NCI-H526 (cell line): ENCODE measurements at regions not wholly inside any gene's neighbourhood (a gene's known extent, or its start where the extent isn't known, plus 50 kb on each side); places are given as distances from the start of the nearest gene placed in this dataset.
A peak's percentile ranks its signal among the peaks of the same experiment; 100 is the strongest.

ENCODE experiments used
- DNase-seq, 2 experiments: peaks; one replicate each; lab custom pipeline; 2025; lab: John Stamatoyannopoulos, UW

DNA sequence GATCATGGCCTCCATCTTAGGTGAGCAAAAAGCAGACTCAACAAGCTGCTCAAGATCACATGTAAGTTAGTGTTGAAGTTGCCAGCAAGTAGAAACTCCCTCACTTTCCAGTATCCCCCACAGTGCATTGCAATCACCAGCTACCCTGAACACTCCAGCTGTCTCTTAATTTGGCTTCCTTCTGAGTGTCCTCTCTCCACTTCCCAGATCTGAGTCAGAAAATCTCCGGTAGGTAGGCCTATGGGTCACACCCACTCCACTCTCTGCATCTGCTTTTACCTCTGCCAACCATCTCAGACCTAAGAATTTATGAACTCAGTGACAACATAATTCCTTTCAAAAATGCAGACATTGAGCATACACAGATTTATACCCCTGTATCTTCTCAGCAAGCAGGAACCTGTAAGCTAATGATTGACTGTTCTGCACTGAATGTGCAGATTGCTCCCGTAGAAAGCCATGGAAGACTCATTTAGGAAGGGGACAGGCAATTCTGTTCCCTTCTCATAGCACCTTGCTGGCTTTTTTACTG is 656.9 kb downstream of the EPHA4 start:
- no peak for DNase-seq

DNA sequence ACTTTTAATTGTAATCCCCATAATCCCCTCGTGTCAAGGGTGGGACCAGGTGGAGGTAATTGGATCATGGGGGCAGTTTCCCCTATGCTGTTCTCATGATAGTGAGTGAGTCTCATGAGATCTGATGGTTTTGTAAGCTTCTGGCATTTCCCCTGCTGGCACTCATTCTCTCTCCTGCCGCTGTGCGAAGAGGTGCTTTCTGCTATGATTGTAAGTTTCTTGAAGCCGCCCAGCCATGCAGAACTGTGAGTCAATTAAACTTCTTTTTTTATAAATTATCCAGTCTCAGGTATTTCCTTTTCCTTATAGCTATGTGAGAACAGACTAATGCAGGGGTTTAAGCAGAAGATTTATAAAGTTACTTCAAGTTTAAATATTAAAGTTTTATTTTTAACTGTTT is 655.2 kb downstream of the EPHA4 start:
- DNase-seq: no peak

DNA sequence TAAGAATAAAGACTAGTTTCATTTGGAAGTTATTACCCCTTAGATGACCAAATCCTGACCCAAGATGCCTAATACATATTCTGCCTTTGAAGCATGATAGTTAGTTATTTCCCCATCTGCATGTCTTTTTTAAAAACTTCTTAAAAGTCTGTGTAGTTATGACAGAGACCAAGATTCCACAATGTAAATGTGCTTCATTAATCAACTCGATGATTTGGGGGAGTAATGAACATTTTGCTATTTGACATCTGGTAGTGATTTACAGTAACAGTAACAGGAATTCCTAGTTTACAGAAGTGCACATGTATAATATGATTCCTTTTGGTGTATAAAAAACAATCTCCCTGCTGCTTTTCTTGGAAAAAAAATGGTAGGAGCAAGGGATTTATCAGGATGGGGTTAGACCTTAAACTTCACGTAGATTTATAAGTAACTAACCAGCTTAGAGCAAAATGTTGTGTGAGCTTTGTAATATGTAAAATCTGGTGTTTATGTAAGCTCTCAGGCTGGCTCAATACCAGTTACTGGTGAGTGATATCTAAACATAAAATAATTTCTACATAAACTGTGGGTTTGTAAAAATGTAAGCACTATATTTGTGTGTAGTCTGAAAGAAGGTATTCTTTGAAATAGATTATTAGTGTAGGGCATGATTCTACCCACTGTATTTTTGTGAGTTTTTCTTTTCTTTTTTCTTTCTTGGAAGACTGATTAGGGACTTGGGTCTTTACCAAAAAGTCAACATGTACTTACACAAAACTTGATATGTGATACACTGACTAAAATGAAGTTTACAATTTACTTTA is 641.6 kb downstream of the EPHA4 start:
- DNase-seq: no peak

DNA sequence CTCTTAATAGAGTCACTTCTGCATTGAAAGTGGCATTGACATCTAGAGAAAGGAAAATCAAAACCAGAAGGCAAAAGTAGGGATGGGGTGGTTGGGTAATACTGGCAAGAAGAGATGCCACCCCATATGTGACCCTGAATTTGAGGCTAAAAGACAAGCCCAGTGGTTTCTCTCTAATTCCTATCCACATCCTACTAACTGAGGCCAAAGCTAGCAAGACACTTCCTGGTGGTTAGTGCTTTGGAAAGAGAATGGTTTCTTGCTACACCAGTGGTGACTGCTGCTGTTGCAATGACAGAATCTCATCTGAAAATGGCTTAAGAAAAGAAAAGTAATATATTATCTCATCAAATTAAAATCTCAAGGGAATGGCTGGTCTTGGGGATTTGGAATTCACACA is 640.6 kb downstream of the EPHA4 start:
- DNase-seq: no peak

DNA sequence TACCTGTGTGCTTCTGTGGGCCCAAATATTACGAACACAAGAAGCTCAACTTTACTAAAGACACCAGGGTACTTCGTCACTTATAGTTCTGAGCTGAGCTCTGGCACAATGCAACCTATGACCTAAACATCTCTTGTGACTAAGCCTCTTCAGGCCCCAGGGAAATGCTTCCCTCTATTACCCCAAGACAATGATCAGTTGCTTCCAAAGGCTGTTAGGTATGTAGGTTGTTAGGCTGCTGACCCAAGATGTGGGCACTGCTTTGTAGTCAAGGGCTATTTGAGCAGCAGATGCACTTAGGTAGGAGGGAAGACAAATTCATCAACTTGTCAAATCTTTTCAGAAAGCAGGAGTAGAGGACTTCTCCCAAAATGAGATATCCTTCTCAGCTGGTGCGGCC is 640.1 kb downstream of the EPHA4 start:
- DNase-seq: no peak

DNA sequence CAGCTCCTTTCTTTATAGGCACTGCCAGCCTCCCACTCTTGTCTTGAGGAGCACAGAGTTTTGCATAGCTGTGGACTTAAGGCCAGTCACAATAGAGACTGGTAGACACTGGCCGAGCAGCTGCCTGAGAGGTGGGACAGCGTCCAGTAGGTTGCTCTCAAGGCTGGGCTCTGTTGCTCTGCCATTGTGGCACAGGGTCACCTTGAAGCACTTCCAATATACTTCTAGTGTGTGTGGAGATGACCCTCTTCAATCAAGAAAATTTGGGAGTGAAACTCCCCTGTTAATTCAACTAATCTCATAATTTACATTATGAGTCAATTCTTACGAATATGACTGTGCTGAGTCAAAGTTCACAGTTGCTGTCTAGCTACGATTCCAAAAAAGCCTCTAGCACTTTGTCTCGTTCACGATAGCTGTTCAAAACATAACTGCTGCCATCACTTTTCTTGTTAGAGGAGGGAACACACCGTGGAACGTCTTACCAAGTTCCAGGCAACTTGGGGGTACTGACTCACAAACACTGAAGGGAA is 636.2 kb downstream of the EPHA4 start:
- no peak for DNase-seq

DNA sequence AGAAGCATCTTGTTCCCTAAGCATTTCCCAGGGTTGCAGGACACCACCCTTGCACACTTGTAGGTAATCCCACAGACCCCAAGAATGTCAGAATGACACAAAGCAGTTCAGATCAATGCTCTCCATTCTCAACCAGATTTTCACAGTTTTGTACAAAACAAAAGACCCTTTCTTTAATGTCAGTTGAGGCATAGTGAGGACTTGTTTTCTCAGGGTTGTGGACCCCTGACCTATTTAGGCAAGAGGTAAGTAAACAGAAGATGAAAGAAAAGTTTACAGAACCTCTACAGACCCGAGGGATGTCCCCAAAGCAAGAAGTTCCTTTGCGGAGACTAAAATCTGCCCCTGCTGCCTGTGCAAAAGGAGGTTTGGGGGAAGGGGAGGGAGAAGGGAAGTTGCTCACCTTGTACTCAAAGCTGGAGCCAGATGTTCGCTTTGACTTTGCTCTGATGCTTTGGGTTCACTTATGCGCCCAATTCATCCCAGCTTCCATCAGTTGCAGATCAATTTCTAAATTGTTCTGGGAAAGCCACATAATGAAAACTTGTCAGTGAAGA is 635.4 kb downstream of the EPHA4 start:
- no peak for DNase-seq

DNA sequence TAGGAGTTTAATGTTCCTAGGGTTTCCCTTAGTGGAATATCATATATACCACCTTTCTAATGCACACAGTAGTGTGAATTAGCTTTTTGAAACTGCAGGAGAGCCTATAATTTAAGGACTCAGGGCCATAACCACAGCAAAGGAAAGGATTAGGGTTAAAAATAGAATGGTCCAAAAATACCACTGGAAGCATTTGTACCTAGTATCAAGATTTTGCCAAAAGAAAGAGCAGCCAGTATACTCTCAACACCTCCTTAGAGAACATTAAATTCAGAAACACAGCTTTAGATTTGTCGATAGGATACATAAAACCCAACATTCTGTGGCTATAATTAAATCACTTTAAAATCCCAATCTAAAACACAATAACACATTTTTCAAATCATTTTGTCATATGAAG is 634.9 kb downstream of the EPHA4 start:
- DNase-seq: no peak

DNA sequence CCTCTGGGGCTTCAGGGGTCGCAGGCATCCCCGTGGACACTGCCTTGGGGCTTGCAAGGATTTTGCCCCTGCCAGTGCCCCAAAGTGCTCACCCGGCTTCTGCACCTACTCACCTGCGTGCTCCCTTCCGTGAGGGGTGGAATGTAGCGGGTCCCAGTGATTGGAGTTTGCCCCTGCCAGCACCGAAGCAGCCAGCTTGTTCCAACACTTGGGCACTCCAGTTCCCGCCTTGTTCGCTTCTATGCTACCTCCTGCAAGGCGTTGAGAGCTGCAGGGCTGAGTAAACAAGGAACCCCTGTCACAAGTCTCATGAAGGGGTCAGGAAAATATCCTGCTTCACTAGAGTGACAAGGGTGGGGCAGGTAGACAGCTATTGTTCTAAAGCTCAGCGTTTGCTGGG is 631.5 kb downstream of the EPHA4 start:
- DNase-seq: no peak

DNA sequence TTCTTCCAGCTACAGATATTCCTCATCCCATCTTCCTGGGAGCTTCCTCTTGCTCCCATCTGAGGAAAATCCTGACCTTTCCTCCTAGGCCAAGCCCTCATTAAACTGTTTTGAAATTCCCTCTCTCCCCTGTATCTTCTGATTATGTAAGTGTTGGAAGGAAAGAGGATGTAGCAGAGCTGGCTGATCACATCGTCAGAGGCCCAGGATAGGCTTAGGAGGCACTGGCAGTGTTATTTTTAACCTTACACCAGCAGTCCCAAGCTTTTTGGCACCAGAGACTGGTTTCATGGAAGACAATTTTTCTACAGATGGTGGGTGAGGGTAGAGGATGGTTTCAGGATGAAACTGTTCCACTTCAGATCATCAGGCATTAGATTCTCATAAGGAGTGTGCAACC is 630.4 kb downstream of the EPHA4 start:
- no peak for DNase-seq

DNA sequence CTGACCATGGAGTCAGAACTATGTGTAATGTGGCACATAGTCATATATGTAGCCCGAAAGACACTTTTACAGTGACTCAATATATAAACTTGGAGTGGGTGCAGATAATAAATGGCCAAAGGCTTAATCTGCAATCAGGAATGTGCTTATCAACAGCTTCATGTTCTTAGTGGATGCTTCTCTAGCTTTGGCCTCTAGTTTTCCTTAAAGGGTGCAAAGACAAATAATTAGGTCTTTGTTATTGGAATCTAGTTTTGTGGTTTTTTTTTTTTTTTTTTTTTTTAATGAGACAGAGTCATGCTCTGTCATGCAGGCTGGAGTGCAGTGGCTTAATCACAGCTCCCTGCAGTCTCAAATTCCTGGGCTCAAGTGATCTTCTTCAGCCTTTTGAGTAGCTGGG is 625.6 kb downstream of the EPHA4 start:
- no peak for DNase-seq

DNA sequence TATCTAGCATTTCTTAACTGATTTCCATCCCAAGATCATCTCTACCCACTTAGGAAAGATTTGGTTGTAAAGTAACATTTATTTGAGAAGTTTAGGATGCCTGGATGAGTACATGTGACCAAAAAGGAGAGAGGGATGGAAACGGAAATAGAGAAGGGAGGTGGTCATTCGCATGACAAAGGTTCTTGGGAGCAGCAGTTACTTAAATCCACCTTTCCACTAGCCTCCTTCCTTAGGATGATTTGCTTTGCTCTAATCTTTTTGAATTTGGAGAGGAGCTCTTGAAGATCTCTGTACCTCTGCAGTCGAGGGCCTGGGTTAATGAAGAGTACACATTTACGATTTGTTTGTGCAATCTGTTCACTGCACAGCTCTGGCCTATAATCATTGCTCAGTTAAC is 623.5 kb downstream of the EPHA4 start:
- DNase-seq: no peak

DNA sequence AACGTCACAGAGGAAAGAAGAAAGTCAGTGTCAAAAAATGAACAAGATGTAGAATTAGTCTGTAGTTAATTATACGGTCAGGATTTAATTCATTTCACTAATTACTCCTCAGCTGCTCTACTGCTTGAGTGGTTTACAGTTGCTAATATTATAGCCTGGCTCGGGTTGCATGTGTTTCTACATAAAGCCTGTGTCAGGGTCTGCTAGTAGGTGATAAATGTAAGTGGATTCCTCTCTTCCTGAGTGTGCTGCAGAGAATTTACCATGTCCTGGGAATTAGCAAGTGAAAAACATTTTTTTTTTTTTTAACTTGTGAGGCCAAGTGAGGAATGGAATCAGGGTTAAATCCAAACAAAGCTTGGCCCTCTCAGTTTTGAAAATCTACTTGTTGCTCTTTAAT is 622.6 kb downstream of the EPHA4 start:
- DNase-seq: peak in 1 of 2 experiments; percentile 2

DNA sequence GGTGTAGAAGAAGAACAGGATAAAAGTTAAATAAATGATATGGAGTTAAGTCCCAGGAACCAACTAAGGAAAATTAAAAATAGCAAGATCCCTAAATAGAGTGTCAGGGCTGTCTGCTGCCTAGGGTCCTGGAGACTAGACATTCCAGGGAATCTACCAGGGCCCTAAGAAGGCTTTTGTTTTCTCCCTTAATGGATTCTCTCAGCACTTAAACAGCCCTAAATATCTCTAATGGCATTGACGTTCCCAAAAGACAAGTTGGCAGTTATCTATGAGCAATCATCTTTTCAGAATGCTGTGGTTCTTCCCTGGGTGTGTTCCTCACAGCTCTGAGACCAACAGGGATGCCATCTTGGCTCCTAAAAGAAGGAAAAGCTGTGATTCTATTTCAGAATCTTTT is 616.3 kb downstream of the EPHA4 start:
- DNase-seq: no peak

DNA sequence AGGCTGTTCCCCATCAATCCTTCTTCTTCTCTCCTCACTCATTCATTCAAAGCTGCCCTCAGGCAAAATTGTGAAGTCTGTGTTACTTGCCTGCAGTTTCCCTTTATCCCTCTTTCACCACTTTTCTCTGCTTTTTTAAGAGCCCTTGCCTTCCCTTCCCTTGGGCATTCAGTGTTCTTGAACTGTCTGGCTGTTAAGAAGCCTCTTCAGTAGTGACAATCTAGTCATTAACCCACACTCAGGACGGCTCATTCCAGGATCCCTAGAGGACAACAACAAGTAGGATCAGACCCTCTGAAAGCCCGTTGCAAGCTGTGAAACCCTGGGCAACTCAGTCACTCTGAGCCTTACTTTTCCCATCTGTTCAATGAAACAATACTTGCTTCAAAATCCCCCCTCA is 615.7 kb downstream of the EPHA4 start:
- no peak for DNase-seq

DNA sequence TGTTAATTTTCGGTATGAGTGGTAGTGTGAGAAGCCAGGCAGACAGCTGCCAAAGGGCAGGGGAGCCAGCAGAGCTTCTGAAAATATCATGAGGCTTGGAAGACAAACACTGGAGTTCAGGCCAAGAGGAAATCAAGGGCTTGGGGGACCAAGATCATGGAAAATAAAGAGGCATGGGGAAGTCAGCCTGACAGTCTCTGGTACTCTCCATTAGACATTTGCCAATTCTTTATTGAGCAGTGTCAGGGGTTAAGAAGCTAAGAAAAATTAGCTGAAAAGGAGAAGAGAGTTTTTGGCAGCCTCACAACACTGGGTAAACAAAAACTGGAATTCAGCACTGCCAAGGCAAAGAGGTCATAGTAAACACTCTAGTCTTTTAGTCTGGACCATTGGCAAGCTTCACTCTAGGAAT is 612.7 kb downstream of the EPHA4 start:
- no peak for DNase-seq

DNA sequence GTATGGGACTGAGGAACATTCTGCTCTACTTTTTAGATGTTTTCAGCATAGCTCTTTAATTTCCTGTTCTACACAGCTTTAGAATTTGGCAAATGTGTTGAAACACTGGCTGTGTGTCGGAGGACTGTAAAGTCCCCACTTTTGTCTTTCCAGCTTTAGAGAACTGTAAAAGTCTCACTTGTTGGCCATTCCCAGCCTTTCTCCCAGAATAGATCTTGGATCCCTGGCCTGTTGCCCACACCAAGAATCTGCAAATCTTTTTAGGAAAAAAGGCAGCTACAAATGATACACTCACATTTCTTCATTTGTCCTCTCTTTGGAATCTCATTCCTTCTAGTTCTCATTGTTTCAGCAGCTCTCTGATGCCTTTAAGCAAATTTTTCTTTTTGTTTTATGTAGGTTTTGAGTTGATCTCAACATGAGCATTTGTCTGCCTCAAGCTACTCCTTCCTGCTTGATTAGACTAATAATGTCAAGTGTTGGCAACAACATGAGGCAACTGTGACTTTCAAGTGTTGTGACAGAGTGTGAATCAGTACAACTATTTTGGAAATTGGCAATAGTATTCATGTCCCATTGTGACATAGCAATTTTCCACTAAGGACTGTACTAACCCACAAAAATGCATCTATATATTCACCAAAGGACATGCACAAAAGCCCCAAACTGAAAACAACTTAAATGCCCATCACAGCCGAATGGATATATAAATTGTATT is 610.8 kb downstream of the EPHA4 start:
- DNase-seq: no peak

DNA sequence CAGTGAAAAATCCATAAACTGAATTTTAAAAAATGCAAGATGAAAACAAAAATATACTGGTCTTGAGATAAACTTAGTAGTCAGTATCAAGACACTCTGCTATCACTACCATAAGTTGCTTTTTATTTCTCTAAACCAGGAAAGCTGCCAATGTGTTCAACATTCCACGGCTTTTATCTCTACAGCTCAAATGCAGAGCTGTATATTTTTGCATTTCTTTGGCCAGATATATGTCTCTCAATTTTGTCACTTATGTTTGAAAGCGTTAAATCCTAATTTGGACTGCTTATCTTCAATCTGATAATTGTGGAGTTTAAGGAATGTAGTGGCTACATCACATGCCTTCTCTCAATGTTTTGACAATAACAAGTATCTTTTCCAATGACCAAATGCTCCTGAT is 609.5 kb downstream of the EPHA4 start:
- no peak for DNase-seq

DNA sequence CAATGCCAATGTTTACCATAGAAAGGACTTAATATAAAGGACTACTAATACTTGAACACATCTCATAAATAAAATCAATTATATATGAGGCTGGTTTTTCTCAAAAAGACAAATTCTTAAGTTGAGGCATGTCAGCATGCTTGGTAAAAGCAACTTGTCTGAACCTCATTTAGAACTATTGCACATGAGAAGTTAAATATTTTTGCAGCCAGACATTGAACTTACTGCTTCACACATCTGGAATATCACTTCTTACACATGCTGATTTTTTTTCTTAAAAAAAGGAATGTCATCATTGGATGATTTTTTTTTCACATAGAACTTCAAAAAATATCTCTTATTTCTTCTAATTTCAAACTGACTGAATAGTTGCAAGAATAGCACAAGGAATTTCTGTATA is 609.0 kb downstream of the EPHA4 start:
- no peak for DNase-seq

DNA sequence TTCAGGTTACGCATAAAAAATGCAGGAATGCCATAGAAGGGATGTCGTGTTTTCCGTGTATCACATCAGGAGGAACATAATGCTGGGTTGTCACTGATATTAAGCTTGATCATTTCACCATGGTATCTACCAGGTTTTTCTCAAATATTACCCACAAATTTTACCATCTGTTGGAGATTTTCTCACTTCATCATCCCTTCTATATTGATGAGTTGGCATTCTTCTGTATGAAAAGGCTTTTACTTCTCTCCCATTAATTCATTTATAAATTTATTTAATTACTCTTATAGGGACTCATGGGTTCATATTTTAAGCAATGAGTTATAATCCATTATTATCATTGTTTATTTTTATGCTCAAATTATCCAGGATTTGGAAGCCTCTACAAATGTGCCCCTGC is 608.2 kb downstream of the EPHA4 start:
- no peak for DNase-seq

DNA sequence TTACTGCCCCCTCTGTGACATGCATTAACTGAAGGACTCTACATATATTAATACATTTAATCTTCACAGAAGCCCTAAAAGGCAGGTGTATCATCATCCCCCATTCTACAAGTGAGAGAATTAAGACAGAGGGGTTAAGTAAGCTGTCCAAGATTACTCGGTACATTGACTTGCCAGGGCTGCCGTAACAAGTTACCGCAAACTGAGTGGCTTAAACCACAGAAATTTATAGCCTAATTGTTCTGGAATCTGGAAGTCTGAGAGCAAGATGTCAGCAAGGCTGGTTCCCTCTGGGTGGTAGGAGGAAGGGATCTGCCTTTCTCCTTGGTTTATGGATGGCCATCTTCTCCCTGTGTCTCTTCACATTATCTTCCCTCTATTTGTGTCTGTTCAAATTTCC is 605.5 kb downstream of the EPHA4 start:
- no peak for DNase-seq

DNA sequence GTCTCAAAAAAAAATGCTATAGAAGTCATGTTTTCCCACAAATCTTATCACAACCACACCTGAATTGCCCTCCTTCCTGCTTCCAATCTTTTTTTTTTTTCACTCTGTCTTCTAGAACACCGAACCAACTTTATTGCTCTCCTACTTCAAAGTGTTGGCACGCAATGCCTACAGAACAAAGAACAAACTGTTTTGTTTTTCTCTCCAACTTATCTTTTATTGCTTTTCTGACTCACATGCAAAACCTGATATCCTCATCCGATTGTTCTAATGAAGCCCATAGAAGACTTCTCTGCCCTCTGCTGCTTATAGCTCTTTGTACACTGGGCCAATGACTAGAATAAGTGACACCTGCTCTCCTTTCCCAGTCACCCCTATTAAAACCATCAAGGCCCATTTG is 602.8 kb downstream of the EPHA4 start:
- DNase-seq: peak in 1 of 2 experiments; percentile 14
